Coronary artery (tissue), 2 donors: ENCODE measurements at regions not wholly inside any gene's neighbourhood (a gene's known extent, or its start where the extent isn't known, plus 50 kb on each side); places are given as distances from the start of the nearest gene placed in this dataset.

Source experiments
- DNase-seq: peaks from one replicate; pipeline ENCODE4 v3.0.0-alpha.2; 2017; ENCODE audit warnings: low spot score
- H3K27ac ChIP-seq, 2 donors: fragments of 200-600 bp; sonication (generic); one replicate each; pipeline ENCODE4 v1.5.1; 2016 to 2019
- H3K4me3 ChIP-seq: fragments of 200-600 bp; sonication (generic); 2 replicates; pipeline ENCODE4 v1.5.1; 2016; ENCODE audit warnings: mild to moderate bottlenecking, moderate library complexity
- CTCF ChIP-seq: fragments of 200-600 bp; sonication (generic); IDR thresholded peaks from one replicate; pipeline ENCODE4 v1.5.1; 2019; ENCODE audit warnings: antibody characterized with exemption

GRCh38 chr11:134761386-134761785, 349.3 kb upstream of the B3GAT1 start:
- Histone ChIP-seq H3K4me3 (no peak overlapping the region), H3K27ac (no peak overlapping the region)
- DNase-seq = peak; percentile 50
- no peak for TF ChIP-seq CTCF

DNA sequence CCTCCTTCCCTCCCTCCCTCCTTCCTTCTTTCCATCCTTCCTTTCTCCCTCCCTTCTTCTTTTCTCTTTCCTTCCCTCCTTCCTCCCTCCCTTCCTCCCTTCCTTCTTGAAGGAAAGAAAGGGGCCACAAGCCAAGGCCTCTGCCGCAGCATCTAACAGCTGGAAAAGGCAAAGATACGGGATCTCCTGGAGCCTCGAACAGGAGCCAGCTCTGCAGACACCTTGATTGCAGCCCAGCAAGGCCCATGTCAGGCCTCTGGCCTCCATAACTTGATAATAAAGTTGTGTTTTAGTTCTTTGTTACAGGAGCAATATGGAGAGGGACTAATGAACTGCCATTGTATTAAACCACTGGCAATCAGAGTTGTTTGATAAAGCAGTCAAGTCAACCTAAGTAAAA, 348.9 kb upstream of the B3GAT1 start:
- H3K4me3 ChIP-seq = no peak overlapping the region
- no peak for DNase-seq
- no peak for TF ChIP-seq CTCF
- no peak overlapping the region for H3K27ac ChIP-seq

GRCh38 chr11:134760299-134760698, 348.3 kb upstream of the B3GAT1 start:
- no peak for TF ChIP-seq CTCF
- peak; percentile 56 for DNase-seq
- Histone ChIP-seq H3K27ac (no peak overlapping the region), H3K4me3 (no peak overlapping the region)

- peak; percentile 60 for DNase-seq
- TF ChIP-seq CTCF = no peak
- no peak overlapping the region for H3K4me3 ChIP-seq
These were observed 347.8 kb upstream of the B3GAT1 start for GRCh38 chr11:134759855-134760254.

DNA sequence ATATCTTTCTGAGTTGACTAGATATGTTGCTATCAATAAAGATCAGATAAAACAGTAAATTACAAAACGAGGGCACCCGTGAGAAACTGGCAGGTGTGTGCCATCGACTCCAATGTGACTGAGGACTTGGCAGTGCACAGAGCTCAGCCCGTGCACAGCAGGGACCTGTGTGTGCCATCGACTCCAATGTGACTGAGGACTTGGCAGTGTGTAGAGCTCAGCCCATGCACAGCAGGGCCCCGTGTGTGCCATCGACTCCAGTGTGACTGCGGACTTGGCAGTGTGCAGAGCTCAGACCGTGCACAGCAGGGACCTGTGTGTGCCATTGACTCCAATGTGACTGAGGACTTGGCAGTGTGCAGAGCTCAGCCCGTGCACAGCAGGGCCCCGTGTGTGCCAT, 347.2 kb upstream of the B3GAT1 start:
- no peak for TF ChIP-seq CTCF
- DNase-seq = no peak
- Histone ChIP-seq H3K27ac (no peak overlapping the region), H3K4me3 (no peak overlapping the region)

More at GRCh38 chr11:134759855-134760254, 347.8 kb upstream of the B3GAT1 start:
- H3K27ac ChIP-seq = no peak overlapping the region

- Histone ChIP-seq H3K27ac (no peak overlapping the region), H3K4me3 (no peak overlapping the region)
- peak; percentile 38 for DNase-seq
- TF ChIP-seq CTCF = no peak
These were observed 346.4 kb upstream of the B3GAT1 start for GRCh38 chr11:134758342-134758931.

- DNase-seq = no peak
- Histone ChIP-seq H3K27ac (no peak overlapping the region), H3K4me3 (no peak overlapping the region)
- no peak for TF ChIP-seq CTCF
These were observed 345.6 kb upstream of the B3GAT1 start for GRCh38 chr11:134757633-134758032.
